Transverse colon (tissue), 4 donors: ENCODE measurements at regions not wholly inside any gene's neighbourhood (a gene's known extent, or its start where the extent isn't known, plus 50 kb on each side); places are given as distances from the start of the nearest gene placed in this dataset.
"Not testable (repeated sequence)": the region's sequence is repeated elsewhere in the genome, so short reads cannot be mapped to it uniquely, and the experiment has no call there.

Experiments used
- DNase-seq: peaks from one replicate; pipeline ENCODE4 v3.0.0-alpha.2; 2019
- H3K27ac ChIP-seq, 4 donors: fragments of 200-600 bp; sonication (generic); 2 replicates each; pipeline ENCODE4 v1.5.1; 2016 to 2018; ENCODE audit warnings: inconsistent platforms in 4 of 4
- H3K27me3 ChIP-seq: fragments of 200-600 bp; sonication (generic); 2 replicates; pipeline ENCODE4 v1.5.1; 2017; ENCODE audit warnings: inconsistent platforms
- H3K36me3 ChIP-seq, 4 donors: fragments of 200-600 bp; sonication (generic); 2 replicates each; pipeline ENCODE4 v1.5.1; 2017 to 2019; ENCODE audit warnings: inconsistent platforms in 4 of 4
- H3K4me1 ChIP-seq, 4 donors: fragments of 200-600 bp; sonication (generic); 2 replicates each; pipeline ENCODE4 v1.5.1; 2017 to 2020; ENCODE audit warnings: inconsistent platforms in 4 of 4
- H3K4me3 ChIP-seq, 4 donors: fragments of 200-600 bp; sonication (generic); 1 replicate in 1 of 4; 2 replicates in 3 of 4; pipeline versions ENCODE4 v1.5.1 to v1.6.1; 2017 to 2019; ENCODE audit warnings: inconsistent platforms in 4 of 4
- H3K9me3 ChIP-seq, 2 donors: fragments of 200-600 bp; sonication (generic); 2 replicates each; pipeline ENCODE4 v1.5.1; 2017 to 2019; ENCODE audit warnings: inconsistent platforms in 2 of 2
- CTCF ChIP-seq, 5 experiments: fragments of 200-600 bp in 3 of 5; fragments of 450-650 bp in 2 of 5; sonication (generic) in 3 of 5; IDR thresholded peaks; 1 replicate in 2 of 5; 2 replicates in 3 of 5; pipeline ENCODE4 v1.5.1; 2016 to 2017; ENCODE audit warnings: antibody characterized with exemption in 5 of 5, inconsistent platforms in 3 of 5, mild to moderate bottlenecking in 2 of 5, moderate library complexity in 1 of 5
- EP300 ChIP-seq: sonication (generic); formaldehyde crosslinking; IDR thresholded peaks from one replicate; pipeline ENCODE4 v1.6.1; 2017; ENCODE audit warnings: antibody characterized with exemption, low read depth
- POLR2A ChIP-seq: fragments of 450-650 bp; IDR thresholded peaks from one replicate; pipeline ENCODE4 v1.6.1; 2016; ENCODE audit warnings: antibody characterized with exemption, mild to moderate bottlenecking, moderate library complexity
- POLR2AphosphoS5 ChIP-seq, 3 donors: sonication (generic); formaldehyde crosslinking; IDR thresholded peaks; one replicate each; pipeline ENCODE4 v1.6.1; 2016; ENCODE audit warnings: antibody characterized with exemption in 3 of 3
- WGBS, 2 donors: methylation state at CpG; one replicate each; pipeline ENCODE4 v1.1.5; 2018; ENCODE audit warnings: low coverage in 1 of 2; 5-methylcytosine and 5-hydroxymethylcytosine counted together
- in situ Hi-C, 4 donors: fragments of 200-750 bp; cut with MboI; loops; one replicate each; pipeline versions ENCODE4 v1.15.0 to v1.15.1; 2017; ENCODE audit warnings: low sequenced_read_pairs in 3 of 4, low pct_ligation_motif_present in 1 of 4, low pct_unique_long_range_greater_than_20kb in 1 of 4
- intact Hi-C: fragments of 100-400 bp; cut with DNase I; formaldehyde crosslinking; loops from one replicate; pipeline ENCODE4 v1.15.1; 2023; ENCODE audit warnings: low total_unique reads

DNA sequence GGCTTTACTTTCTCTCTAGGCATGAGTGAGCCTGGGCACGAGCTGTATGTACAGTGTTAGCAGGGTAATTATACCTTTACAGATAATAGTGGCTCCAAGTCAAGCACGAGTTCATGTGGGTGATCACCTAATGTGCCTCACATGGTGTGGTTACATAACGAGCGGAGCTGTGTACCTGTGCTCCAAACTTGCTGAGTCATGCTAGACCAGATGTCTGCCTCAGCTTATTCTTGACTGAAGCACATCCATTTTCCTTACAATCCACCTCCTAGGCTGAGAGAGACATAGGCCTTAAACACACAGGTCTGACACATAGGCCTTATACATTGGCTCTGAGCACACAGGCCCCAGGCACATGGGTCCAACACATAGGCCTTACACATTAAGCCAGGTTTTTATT, 426.6 kb downstream of the GPAT3 start:
- TF ChIP-seq POLR2AphosphoS5 (IDR thresholded peaks at IDR 0.05) (no peak), POLR2A (no peak), EP300 (no peak), CTCF (IDR thresholded peaks at IDR 0.05) (no peak)
- in situ Hi-C loops: no loop called here
- intact Hi-C loops: no loop called here
- no peak for DNase-seq
- WGBS, 2 donors: 85% methylated on average over 4 of the region's 4 CpGs; no CpG with 5 or more reads in 1 of the 2 donors
- no peaks in the 10 kb centered on the region for H3K27me3 ChIP-seq
- no peaks in the 10 kb centered on the region for H3K9me3 ChIP-seq
- no peak overlapping the region for H3K4me3 ChIP-seq
- H3K27ac ChIP-seq: no peak overlapping the region
- H3K4me1 ChIP-seq: no peaks in the 10 kb centered on the region
- H3K36me3 ChIP-seq: no peaks in the 10 kb centered on the region

DNA sequence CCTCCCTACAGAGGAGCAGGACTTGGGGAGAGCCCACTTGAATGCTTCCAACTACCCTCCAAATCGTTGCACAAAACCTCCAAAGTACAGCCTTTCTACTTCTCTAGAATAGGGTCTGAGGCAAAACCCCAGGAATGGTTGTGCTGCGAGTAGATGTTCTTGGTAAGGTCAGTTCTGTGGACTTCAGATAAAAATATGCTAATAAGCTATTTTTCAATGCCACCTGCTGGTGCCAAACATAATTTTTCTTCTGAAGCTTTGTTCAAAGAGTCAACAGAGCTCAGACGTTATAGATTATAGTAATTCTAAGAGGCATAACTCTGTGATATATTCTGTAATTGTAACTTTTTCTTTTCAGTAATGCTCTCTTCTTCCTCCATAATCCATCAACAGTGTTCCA, 425.7 kb downstream of the GPAT3 start:
- Histone ChIP-seq H3K27me3 (no peaks in the 10 kb centered on the region), H3K27ac (no peak overlapping the region), H3K4me1 (no peaks in the 10 kb centered on the region), H3K36me3 (no peaks in the 10 kb centered on the region), H3K9me3 (no peaks in the 10 kb centered on the region), H3K4me3 (no peak overlapping the region)
- TF ChIP-seq POLR2A: no peak
- in situ Hi-C loops (no loop called here), intact Hi-C loops (no loop called here)
- no peak for DNase-seq
- WGBS, 2 donors: 43 to 50% methylated on average over 3 of the region's 3 CpGs

DNA sequence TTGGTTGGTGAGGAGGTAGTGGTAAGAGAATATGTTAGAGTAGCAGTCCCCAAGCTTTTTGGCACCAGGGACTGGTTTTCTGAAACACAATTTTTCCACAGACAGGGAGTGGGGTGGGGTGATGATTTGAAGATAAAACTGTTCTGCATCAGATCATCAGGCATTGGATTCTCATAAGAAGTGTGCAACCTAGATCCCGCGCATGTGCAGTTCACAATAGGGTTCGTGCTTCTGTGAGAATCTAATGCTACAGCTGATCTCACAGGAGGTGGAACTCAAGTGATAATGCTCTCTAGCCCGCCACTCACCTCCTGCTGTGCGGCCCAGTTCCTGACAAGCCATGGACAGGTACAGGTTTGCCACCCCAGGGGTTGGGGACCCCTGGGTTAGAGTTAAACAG, 423.3 kb downstream of the GPAT3 start:
- Histone ChIP-seq H3K4me3 (no peak overlapping the region), H3K4me1 (no peaks in the 10 kb centered on the region), H3K27ac (no peak overlapping the region), H3K9me3 (no peaks in the 10 kb centered on the region), H3K36me3 (no peaks in the 10 kb centered on the region), H3K27me3 (no peaks in the 10 kb centered on the region)
- no peak for TF ChIP-seq POLR2AphosphoS5 (IDR thresholded peaks at IDR 0.05)
- TF ChIP-seq POLR2A: no peak
- no peak for TF ChIP-seq EP300
- no peak for TF ChIP-seq CTCF (IDR thresholded peaks at IDR 0.05)
- 88% methylated on average over 5 of the region's 5 CpGs; no CpG with 5 or more reads in 1 of the 2 donors for WGBS, 2 donors
- DNase-seq: no peak
- intact Hi-C loops: no loop called here
- in situ Hi-C loops: no loop called here

- Histone ChIP-seq H3K9me3 (no peaks in the 10 kb centered on the region), H3K4me1 (no peaks in the 10 kb centered on the region), H3K4me3 (no peak overlapping the region), H3K27ac (no peak overlapping the region), H3K27me3 (no peaks in the 10 kb centered on the region), H3K36me3 (no peaks in the 10 kb centered on the region)
- TF ChIP-seq POLR2AphosphoS5 (IDR thresholded peaks at IDR 0.05) (no peak), EP300 (no peak), CTCF (IDR thresholded peaks at IDR 0.05) (no peak), POLR2A (no peak)
- 35 to 60% methylated on average over 1 to 3 of the region's 3 CpGs for WGBS, 2 donors
- no peak for DNase-seq
- in situ Hi-C loops: no loop called here
- intact Hi-C loops: no loop called here
Observed at GRCh38 chr4:83947830-83948193, 411.9 kb downstream of the GPAT3 start.

- H3K36me3 ChIP-seq: no peaks in the 10 kb centered on the region
Observed at GRCh38 chr4:83947125-83947829, 411.4 kb downstream of the GPAT3 start.

DNA sequence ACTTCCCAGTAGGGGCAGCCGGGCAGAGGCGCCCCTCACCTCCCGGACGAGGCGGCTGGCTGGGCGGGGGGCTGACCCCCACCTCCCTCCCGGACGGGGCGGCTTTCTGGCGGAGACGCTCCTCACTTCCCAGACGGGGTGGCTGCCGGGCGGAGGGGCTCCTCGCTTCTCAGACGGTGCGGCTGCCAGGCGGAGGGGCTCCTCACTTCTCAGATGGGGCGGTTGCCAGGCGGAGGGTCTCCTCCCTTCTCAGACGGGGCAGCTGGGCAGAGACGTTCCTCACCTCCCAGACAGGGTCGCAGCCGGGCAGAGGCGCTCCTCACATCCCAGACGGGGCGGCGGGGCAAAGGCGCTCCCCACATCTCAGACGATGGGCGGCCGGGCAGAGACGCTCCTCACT, 407.8 kb downstream of the GPAT3 start:
- H3K9me3 ChIP-seq, in situ Hi-C loops, H3K27ac ChIP-seq, H3K36me3 ChIP-seq, H3K4me3 ChIP-seq, DNase-seq, intact Hi-C loops, H3K27me3 ChIP-seq, H3K4me1 ChIP-seq: not testable (repeated sequence)
- 95% methylated on average over 25 of the region's 33 CpGs; no CpG with 5 or more reads in 1 of the 2 donors for WGBS, 2 donors

More at GRCh38 chr4:83947125-83947829, 411.4 kb downstream of the GPAT3 start:
- Histone ChIP-seq H3K4me1 (no peaks in the 10 kb centered on the region), H3K27ac (no peak overlapping the region), H3K27me3 (no peaks in the 10 kb centered on the region), H3K9me3 (no peaks in the 10 kb centered on the region), H3K4me3 (no peak overlapping the region)
- intact Hi-C loops: no loop called here
- TF ChIP-seq POLR2AphosphoS5 (IDR thresholded peaks at IDR 0.05): no peak
- TF ChIP-seq CTCF (IDR thresholded peaks at IDR 0.05): no peak
- no peak for TF ChIP-seq POLR2A
- TF ChIP-seq EP300: no peak
- 69 to 91% methylated on average over 6 to 8 of the region's 8 CpGs for WGBS, 2 donors
- in situ Hi-C loops: no loop called here
- DNase-seq: no peak
